ENCODE measurements at regions not wholly inside any gene's neighbourhood (a gene's known extent, or its start where the extent isn't known, plus 50 kb on each side); places are given as distances from the start of the nearest gene placed in this dataset.
A peak's percentile ranks its signal among the peaks of the same experiment; 100 is the strongest.

- peaks cover 7% of the 10 kb centered on the region for H3K4me1 Mint-ChIP-seq
- no peaks in the 10 kb centered on the region for H3K27me3 ChIP-seq (ENCODE audit: control insufficient read depth, insufficient read depth, low read length, poor library complexity, severe bottlenecking)
- H3K4me3 ChIP-seq (ENCODE audit: low read length): no peak overlapping the region
- TF ChIP-seq, protein P1, sequence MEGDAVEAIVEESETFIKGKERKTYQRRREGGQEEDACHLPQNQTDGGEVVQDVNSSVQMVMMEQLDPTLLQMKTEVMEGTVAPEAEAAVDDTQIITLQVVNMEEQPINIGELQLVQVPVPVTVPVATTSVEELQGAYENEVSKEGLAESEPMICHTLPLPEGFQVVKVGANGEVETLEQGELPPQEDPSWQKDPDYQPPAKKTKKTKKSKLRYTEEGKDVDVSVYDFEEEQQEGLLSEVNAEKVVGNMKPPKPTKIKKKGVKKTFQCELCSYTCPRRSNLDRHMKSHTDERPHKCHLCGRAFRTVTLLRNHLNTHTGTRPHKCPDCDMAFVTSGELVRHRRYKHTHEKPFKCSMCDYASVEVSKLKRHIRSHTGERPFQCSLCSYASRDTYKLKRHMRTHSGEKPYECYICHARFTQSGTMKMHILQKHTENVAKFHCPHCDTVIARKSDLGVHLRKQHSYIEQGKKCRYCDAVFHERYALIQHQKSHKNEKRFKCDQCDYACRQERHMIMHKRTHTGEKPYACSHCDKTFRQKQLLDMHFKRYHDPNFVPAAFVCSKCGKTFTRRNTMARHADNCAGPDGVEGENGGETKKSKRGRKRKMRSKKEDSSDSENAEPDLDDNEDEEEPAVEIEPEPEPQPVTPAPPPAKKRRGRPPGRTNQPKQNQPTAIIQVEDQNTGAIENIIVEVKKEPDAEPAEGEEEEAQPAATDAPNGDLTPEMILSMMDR (conservative IDR thresholded peaks at IDR 0.05): no peak
- no peaks in the 10 kb centered on the region for H3K27me3 Mint-ChIP-seq (ENCODE audit: insufficient read depth)
- H3K36me3 ChIP-seq (ENCODE audit: control insufficient read depth, insufficient read depth, low read length): no peaks in the 10 kb centered on the region
- peak overlapping the region; percentile 85 for H3K27ac ChIP-seq (ENCODE audit: low read depth, low read length)
- peaks cover 12% of the 10 kb centered on the region for H3K9me3 Mint-ChIP-seq
- H3K9me3 ChIP-seq (ENCODE audit: control insufficient read depth, low read length): peaks cover 9% of the 10 kb centered on the region
- DNase-seq: no peak
- H3K4me1 ChIP-seq (ENCODE audit: control insufficient read depth, insufficient read depth, low read length): no peaks in the 10 kb centered on the region
- H3K4me3 Mint-ChIP-seq: no peak overlapping the region
- no peak overlapping the region for H3K27ac Mint-ChIP-seq
- no peak overlapping the region for H3K9ac ChIP-seq (ENCODE audit: extremely low read depth, low read length, poor library complexity, severe bottlenecking)
- 58% methylated on average over 1 of the region's 1 CpG; no CpG with 5 or more reads in 1 of the 2 experiments for WGBS, 2 experiments (ENCODE audit: insufficient coverage in 1 of 2, insufficient read length in 1 of 2)
- H3K36me3 Mint-ChIP-seq (ENCODE audit: low read depth): peaks cover 3% of the 10 kb centered on the region
These were observed 242.3 kb downstream of the SUDS3 start for GRCh38 chr12:118618695-118619094.

DNA sequence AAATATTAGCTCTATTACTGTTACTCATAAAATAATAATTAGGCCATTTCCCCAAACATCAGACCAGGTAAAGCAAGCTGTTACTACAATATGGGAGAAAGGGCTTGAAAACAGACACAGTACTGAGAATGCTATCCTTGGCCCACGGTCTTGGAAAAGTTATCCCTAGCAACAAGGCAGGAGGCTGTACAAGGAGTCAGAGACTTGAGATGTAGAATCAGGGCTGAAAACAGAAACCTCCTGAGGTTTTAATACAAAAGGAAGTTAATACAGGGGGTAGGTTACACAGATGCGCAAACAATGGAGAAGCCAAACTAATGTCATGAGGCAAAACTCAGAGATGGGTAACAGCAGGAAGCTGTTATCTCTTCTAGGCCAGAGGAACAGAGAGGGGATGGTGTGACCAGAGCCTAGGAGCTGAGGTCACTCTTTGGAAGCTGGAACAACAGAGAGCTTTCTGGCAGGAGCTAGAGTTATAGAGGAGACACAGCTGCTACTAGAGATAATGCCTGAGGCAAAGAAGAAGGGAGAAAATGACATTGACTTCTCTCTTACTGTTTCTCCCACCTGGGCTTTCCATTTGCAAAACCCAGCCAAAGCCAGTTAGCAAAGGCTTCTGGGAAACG, 248.8 kb downstream of the SUDS3 start:
- Histone ChIP-seq H3K4me1 (ENCODE audit: control insufficient read depth, insufficient read depth, low read length) (no peaks in the 10 kb centered on the region), H3K27me3 (ENCODE audit: control insufficient read depth, insufficient read depth, low read length, poor library complexity, severe bottlenecking) (no peaks in the 10 kb centered on the region), H3K9ac (ENCODE audit: extremely low read depth, low read length, poor library complexity, severe bottlenecking) (no peak overlapping the region), H3K36me3 (ENCODE audit: control insufficient read depth, insufficient read depth, low read length) (no peaks in the 10 kb centered on the region), H3K9me3 (ENCODE audit: control insufficient read depth, low read length) (no peaks in the 10 kb centered on the region), H3K27ac (ENCODE audit: low read depth, low read length) (no peak overlapping the region), H3K4me3 (ENCODE audit: low read length) (no peak overlapping the region)
- no peaks in the 10 kb centered on the region for H3K36me3 Mint-ChIP-seq (ENCODE audit: low read depth)
- H3K27me3 Mint-ChIP-seq (ENCODE audit: insufficient read depth): no peaks in the 10 kb centered on the region
- no peak overlapping the region for H3K27ac Mint-ChIP-seq
- peaks cover 6% of the 10 kb centered on the region for H3K4me1 Mint-ChIP-seq
- TF ChIP-seq, protein P1 (conservative IDR thresholded peaks at IDR 0.05): no peak
- H3K4me3 Mint-ChIP-seq: no peak overlapping the region
- 88 to 100% methylated on average over 2 to 3 of the region's 3 CpGs for WGBS, 2 experiments (ENCODE audit: insufficient coverage in 1 of 2, insufficient read length in 1 of 2)
- DNase-seq: no peak
- no peaks in the 10 kb centered on the region for H3K9me3 Mint-ChIP-seq

- WGBS, 2 experiments (ENCODE audit: insufficient coverage in 1 of 2, insufficient read length in 1 of 2): 83 to 87% methylated on average over 1 to 4 of the region's 4 CpGs
- H3K9me3 ChIP-seq (ENCODE audit: control insufficient read depth, low read length): no peaks in the 10 kb centered on the region
These were observed 256.7 kb downstream of the SUDS3 start for GRCh38 chr12:118633071-118633470.

More at GRCh38 chr12:118633071-118633470, 256.7 kb downstream of the SUDS3 start:
- TF ChIP-seq, protein P1 (conservative IDR thresholded peaks at IDR 0.05): no peak
- Mint-ChIP-seq H3K4me1 (no peaks in the 10 kb centered on the region), H3K27ac (no peak overlapping the region), H3K36me3 (ENCODE audit: low read depth) (no peaks in the 10 kb centered on the region), H3K9me3 (no peaks in the 10 kb centered on the region), H3K4me3 (no peak overlapping the region), H3K27me3 (ENCODE audit: insufficient read depth) (peaks cover 3% of the 10 kb centered on the region)
- H3K27me3 ChIP-seq (ENCODE audit: control insufficient read depth, insufficient read depth, low read length, poor library complexity, severe bottlenecking): peaks cover 5% of the 10 kb centered on the region
- peak; percentile 62 for DNase-seq
- no peaks in the 10 kb centered on the region for H3K4me1 ChIP-seq (ENCODE audit: control insufficient read depth, insufficient read depth, low read length)
- H3K9ac ChIP-seq (ENCODE audit: extremely low read depth, low read length, poor library complexity, severe bottlenecking): no peak overlapping the region
- H3K4me3 ChIP-seq (ENCODE audit: low read length): no peak overlapping the region
- no peak overlapping the region for H3K27ac ChIP-seq (ENCODE audit: low read depth, low read length)
- H3K36me3 ChIP-seq (ENCODE audit: control insufficient read depth, insufficient read depth, low read length): no peaks in the 10 kb centered on the region
